NCI-H226 (cell line): ENCODE measurements at regions not wholly inside any gene's neighbourhood (a gene's known extent, or its start where the extent isn't known, plus 50 kb on each side); places are given as distances from the start of the nearest gene placed in this dataset.
"Not testable (repeated sequence)": the region's sequence is repeated elsewhere in the genome, so short reads cannot be mapped to it uniquely, and the experiment has no call there.

Experiments
- DNase-seq: peaks from one replicate; pipeline ENCODE4 v3.0.0-alpha.2; 2015

DNA sequence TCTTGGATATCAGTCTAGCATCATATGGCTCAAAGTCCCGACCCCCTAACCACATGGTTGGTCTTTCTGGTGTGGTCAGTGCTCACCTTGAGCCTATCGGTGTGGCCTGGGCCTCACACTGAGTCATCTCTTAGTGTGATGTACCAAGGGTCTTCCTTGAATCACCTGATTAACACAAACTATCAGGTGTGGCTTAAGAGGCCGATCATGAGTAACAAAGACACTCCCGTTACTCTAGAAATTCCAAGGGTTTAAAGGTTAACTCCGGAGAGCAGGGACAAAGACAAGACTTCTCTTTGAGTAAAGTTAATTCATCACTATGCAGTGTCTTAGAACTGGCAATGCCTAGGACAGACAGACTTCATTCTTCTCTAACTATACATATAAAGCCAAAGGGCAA is 52.3 kb upstream of the ARMC3 start:
- no peak for DNase-seq

DNA sequence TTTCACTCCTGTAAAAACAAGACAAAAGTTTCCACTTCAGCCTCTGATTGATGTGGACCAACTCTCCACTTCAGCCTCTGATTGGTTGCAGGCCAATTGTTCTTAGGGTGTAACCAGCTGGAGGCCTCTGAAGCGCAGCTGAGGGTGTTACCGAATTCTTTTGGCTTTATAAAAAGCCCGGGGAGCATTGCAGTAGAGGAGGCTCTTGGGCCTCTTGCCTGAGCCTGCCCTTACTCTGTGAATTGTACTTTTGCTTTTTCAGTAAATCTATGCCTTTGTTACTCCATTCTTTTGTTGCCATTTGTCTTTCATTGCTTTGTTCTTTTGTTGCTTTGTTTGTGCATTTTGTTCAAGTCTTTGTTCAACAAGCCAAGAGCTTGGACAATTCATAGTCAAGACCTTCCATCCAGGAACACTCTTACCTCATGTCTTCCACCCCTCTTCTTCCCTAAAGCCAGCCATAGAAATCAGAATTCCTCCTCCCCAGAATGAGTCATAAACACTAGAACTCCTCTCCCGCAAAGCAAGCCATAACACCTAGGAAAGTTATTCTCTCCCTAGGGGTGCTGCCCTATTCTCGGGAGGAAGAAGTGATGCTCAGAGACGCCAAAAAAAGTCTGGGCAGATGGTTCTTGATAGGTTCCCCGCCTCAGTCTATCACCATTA is 53.5 kb upstream of the ARMC3 start:
- no peak for DNase-seq

DNA sequence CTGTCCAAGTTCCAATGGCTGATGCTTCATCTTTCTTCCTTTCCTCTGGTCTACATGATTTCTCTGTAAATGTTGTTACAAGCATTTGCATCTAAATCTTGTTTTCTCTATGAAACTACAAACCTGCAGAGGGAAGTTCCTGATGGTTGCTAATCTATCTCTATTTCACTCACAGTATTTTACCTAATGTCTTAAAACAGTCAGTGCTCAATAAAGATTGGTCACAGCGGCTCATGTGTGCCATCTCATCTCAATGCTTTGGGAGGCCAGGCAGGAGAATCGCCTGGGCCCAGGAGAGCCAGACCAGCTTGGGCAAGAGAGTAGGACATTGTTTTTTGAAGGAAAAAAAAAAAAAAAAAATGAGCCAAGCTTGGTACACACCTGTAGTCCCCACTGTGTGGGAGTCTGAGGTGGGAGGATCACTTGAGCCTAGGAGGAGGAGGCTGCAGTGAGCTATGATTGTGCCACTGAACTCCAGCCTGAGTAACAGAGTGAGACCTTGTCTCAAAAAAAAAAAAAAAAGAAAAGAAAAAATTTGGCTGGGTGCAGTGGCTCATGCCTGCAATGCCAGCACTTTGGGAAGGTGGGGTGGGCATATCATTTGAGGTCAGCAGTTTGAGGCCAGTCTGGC is 71.3 kb upstream of the ARMC3 start:
- no peak for DNase-seq

DNA sequence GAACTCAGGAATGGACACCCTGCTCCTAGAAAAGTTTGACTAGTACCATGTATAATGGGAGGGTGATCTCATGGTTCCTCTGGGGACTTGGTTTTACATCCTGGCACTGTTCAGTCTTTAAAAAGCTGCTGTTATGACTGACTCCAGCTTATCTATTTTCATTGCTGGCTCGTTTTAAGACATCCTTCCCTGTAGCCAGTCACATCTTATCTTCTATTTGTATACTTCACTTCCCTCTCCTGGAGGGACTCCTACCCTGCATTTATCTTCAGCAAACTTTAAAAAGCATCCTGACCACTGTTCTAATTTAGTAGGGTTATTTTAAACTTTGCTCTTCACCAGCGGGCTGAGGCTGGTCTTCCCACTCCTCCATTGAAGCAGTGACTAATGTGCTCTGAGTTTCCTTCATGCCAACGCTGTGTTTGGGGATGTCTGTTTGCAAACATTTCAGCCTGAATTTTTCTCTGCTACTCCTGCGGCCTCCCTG is 72.9 kb upstream of the ARMC3 start:
- peak; percentile 40 for DNase-seq

DNA sequence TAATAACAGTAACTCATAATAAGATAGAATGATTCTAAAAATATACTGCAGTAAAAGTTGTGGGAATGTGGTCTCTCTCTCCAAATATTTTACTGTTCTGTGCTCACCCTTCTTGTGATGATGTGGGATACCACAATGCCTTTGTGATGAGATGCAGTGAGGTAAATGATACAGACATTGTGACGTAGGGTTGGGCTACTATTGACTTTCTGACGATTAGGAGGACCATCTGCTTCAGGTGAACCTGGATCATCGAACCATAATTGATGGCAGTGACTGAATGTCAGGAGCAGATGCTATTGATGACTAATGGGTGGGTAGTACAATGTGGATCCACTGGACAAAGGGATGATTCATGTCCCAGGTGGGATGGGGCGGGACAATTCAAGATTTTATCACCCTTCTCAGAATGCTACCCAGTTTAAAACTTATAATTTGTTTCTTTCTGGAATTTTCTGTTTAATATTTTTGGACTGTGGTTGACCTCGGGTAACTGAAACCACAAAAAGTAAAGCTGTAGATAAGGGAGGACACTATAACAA is 73.9 kb upstream of the ARMC3 start:
- DNase-seq, result no peak

DNA sequence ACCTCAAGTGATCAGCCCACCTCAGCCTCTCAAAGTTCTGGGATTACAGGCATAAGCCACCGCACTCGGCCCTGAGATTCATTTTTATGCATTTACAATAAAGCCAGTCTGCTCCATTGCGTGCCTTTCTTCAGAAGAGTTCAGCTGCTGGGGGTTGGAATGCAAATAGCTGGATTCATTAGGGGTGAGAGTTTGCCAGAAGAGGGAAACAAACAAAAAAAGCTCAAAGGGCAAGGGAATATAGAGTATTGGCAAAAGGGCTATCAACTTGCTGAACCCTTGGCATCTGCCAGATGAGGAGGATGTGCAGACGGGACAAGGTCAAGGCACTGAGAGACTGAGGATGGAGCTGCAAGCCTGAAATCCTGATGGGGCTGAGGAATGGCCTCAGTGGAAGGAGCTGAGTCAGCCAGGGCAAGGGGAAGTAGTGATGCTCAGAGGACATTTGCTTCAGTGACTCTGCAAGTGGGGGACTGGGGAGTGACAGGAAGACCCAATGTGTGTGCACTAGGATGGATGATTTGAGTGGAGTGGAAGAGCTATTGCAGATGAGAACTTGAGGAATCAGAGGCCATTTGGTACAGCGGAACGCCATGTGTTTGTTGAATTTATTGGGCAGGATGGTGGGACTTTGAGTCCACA is 75.0 kb upstream of the ARMC3 start:
- no peak for DNase-seq

DNA sequence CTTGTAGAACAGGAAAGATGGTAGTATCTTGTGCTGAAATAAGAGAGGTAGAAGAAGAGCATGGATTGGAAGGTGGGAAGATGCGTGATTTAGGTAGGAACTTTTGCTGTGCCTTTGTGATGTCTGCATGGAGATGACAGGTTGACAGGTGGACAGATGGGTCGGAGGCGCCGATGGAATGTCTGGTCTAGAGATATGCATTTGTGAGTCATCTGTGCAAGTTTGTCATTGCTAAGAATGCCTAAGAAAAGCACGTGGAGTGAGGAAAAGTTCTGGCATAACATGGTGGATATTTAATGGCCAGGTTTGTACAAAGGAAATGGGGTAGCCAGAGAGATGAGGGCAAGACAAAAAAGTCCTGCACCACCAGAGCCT is 76.0 kb upstream of the ARMC3 start:
- DNase-seq, result peak; percentile 36

DNA sequence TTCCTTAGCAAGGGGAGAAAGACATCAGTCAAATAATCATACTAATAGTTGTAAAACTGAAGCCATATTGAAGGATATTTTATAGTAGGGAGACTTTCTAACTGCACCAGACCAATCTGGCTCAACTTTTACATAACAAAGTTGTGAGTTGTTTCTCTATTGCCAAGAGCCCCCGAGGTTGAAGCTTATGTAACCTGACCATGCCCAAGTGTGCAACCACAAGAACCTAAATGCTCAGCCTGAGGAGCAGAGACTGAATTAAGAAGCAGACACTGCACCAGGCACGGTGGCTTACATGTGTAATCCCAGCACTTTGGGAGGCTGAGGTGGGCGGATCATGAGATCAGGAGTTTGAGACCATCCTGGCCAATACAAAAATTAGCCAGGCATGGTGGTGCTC is 77.3 kb upstream of the ARMC3 start:
- DNase-seq, result no peak

DNA sequence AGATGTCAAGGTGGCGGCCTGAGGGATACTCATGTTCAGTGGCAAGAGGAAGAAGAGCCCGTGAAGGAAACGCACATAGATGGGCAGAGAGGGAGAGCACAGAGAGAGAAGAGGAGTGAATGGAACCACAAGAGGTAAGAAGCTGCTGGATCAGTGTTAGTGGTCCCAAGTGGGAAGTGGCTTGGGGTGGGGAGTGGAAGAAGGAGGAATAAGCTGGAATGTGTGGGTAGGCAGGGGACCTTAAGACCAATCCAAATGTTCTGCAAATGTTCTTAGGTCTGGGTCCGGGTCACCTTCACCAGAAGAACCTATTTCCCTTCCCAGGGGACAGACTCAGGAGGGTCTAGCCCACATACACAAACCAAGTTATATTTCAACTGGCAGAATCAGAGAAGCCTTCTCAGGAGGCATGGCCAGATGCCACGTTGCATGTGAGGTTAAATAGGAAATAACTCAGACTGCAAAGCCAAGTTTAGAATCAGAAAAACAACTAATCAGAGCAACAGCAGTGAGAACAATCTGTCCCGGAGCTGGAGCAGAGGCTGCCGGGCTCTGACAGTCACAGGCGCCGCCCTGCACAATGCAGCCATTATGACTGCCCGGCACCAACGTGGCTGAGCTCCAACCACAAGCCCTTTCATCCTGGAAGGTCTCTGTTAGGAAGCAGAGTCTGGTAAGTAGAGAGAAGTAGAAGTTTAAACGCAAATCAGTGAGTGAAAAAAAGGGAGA is 78.6 kb upstream of the ARMC3 start:
- DNase-seq, result no peak

DNA sequence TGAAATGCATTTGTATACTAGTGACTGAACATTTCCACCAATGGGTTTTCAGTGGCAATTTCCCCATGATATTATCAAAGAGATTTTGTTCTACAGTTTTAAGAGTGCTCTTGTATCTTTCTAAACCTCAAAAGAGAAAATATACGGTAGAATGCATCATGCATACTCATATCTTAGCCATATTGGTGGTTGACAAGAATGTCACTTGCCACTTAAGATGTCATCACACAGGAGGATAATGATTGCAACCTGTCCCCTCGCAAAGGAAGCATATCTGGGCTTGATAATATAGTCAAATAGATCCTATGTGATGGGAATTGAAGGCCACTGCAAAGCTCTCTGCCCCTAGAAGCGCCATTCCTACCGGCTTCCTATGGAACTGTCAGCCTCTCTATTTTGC is 79.3 kb upstream of the ARMC3 start:
- no peak for DNase-seq

DNA sequence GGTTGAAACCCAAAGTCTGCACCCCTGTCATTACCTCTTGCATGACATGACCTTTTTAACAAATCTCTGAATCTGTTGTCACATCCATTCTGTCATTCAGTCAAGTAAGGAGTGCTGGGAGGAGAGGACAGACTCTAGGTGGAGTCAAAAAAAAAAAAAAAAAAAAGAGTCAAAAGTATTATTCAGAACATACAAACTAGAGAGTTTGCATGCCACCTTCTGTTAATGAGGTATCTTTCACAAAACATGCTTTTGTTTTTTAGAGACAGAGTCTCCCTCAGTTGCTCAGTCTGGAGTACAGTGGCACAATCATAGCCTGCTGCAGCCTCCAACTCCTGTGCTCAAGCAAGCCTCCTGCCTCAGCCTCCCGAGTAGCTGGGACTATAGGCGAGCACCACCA is 81.6 kb upstream of the ARMC3 start:
- DNase-seq, result no peak

DNA sequence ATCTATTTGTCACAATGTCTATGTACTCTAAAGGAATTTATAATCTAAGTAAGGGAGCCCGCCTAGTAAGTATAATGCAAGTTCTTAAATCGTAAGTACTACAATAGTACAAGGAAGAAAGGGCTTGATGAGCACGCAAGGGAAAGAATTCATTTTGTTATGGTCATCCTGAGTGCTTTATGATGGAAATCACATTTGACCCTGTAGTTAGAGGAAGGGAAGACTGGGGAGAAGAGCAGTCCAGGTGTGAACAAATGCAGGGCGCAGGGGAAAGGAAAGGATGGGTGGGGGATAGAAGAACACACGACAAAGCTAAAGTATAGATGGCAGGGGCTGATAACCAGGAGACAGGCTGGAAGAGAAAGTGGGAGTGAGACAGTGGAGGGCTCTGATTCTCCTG is 88.2 kb upstream of the ARMC3 start:
- no peak for DNase-seq

DNA sequence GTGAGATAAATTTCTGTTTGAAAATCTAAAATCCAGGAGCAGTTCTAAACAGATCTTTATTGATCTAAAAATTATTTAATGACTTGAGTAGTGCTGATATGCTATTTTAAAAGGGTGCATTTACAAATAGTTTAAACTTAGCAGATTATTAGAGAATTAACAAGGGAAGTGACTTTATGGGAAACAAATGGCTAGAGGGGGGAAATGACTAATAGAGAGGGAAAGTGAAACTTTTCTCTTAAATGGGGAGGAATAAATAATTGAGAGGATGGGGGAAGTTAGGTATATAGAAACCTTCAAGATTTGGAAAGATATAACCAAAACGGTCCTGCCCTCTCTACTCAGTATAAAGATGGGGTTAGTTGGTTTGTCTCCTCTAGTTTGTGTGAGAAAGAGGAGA is 90.1 kb upstream of the ARMC3 start:
- no peak for DNase-seq

DNA sequence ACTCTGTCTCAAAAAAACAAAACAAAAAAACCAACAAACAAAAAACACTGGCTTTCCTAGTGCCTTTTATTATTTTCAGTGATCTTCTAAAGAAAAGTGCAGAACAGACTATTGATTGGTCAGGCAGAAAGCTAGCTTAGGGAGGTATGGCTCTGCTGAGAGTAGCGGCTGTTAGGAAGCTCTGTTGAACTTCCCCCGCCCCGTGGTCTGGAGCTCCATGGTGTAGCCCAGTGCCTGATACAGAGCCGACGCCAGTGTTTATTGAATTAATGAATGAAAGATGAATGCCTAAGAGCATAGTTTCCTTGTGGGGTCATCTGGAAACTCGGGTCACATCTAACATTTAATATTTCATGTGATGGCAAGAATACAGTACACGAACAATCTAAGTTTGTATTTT is 90.5 kb upstream of the ARMC3 start:
- DNase-seq, result no peak

DNA sequence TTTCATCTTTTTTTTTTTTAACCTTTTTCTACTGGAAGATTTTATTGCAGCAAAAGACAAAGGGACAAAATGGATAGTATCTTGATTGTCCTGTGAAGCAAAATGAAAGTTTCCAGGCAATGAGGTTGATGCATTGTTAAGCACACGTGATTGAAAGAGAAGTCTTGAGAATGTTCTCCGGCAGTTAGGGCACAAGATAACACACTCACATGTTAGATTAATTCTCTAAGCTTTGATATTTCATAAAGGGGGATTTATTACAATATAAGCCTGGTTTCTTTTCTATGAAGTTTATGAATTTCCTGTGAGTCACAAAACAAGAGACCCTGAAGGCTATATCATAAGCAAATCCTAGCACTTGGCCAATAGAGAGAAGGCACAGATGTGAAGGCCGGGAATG is 93.4 kb upstream of the ARMC3 start:
- no peak for DNase-seq

DNA sequence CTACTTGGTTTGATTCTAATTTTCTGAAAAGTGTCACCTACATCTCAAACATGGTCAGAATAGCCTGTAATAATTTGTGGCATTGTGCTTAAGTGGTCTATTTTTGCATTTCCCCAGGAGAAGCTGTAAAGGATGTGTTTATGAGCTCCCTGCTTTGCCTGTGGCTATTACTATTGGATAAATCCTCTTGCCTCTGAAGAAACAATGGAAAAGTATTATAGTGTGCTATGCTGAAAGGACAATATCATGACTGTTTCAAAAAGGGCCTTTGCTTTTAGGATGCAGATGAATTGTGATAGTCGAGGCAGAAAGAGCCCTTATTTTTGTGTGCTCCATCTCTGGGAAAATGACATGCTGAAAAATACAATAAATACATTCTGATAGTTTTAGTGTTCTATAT is 94.1 kb upstream of the ARMC3 start:
- no peak for DNase-seq

DNA sequence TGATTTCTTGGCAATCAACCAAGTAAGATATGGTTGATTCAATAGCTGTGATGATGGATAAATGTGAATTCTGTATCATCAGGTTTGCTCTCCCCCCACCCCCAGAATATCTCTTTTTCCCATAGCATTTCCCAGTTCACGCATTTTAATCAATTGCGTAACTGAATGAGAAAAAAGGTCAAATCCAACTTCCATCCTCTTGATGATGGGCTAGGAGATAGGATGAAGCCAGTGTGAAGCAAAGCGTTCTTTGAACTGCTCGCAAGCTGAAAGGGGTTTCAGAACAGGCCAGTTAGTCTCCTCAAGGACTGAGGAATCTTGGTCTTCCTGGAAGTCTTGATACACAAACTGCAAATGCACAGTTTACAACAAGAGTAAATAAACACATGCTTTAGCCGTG is 94.5 kb upstream of the ARMC3 start:
- DNase-seq, result no peak

DNA sequence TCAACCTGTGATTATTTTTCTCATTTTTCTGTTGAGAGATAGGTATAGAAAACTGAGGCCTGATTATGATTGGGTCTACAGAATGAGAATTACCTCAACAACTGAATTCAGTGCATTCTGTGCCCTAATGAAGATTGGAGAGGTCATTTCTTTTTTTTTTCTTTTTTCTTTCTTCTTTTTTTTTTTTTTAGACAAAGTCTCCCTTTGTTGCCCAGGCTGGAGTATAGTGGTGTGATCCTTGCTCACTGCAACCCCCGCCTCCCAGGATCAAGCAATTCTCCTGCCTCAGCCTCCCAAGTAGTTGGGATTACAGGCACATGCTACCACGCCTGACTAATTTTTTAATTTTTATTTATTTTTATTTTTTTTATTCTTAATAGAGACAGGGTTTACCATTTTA is 95.0 kb upstream of the ARMC3 start:
- no peak for DNase-seq

DNA sequence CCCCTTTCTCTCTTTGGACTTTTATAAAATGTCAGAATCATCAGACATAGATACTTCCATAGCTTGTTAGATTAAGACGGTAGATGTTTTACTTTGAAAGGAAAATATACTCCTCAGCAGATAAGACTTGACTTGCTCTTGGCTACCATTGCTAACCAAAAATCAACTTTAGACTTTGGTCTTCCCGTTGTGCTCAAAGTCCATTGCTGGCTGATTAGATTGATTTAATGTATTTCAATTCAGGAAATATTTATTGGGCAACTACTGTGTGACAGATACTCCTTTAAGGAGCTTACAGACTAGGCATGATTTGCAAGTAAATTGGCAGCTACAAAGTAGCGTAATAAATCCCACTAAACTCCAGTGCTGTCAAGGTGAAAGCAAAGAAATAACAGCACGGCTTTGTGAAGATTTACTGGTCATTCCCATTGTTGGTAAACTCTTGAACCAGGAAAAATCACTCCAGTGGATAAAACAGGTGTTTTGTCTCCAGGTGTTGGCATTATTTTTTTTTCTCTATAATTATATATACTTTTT is 95.7 kb upstream of the ARMC3 start:
- no peak for DNase-seq

DNA sequence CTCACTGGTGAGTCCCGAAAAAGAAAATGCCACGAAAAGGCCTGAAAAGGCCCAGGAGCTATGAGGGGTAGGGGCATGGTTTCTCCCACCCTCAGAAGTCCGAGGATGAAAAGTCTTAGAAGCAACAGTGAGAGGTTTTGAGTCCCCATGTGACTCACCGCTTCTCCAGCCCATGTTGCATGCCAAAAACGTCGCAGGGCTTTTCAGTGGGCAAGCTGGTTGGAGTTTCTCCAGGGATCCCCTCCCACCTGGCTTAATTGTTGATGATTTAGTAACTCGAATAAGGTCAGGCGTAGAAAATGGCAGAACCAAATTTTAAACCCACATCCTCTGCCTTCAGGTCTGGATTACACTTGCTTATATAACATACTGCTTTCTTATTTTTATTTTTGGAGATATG is 96.3 kb upstream of the ARMC3 start:
- DNase-seq, result no peak

DNA sequence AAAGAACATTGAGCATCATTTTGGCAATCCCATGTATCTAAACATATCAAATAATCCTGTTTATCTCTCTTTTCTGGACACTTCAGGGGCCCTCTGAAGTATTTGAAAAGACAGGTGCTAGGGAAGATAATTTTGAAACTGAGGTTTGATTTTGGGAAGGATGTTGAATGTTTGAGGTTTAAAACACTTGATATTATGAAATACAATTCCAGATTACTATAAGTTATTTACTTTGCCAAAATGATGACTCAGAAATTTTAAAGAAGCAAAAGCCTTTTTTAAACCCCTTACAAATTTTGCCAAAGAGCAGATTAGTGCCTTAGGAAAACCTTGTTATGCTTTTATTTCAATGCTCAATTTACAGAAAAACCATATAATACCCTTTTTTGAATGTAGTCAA is 99.1 kb upstream of the ARMC3 start:
- DNase-seq, result not testable (repeated sequence)

DNA sequence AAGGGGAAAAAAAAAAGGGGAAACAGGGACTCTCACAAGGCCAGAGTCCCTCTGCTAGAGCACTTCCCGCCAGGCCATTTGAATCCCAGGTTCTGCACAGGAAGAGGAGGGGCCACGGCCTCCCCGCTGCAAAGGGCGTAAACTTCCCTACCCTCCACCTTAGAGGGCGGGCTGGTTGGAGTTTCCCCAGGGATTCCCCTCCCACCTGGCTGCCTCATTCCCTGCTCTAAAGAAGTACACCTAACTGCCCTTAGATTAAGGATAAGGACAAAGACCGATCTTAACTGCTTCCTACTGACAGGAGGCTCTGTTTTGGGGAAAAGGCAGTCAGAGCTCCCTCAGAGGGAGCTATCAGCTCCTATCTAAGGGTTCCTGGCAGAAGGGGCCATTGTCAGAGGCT is 102.0 kb upstream of the ARMC3 start:
- no peak for DNase-seq

DNA sequence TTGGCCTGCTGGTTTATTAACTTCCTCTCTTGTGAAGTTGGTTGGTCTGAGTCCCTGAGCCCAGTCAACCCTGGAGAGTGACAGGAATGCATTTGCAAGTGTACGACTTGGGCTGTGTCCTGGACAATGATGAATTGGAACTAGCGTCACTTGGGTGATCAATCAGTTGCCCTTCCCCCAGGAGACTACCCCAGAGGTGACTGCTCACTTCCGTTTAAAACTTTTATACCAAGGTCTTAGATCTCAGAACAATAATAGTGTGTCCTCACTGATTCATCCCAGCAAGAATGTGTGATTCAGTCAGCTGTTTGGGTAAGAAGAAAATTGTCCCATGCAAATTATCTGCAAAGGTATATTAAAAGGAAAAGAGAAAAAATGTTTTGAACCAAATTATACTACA is 102.9 kb upstream of the ARMC3 start:
- DNase-seq, result peak; percentile 37
